Upper lobe of left lung (tissue), 4 donors: ENCODE measurements at regions not wholly inside any gene's neighbourhood (a gene's known extent, or its start where the extent isn't known, plus 50 kb on each side); places are given as distances from the start of the nearest gene placed in this dataset.

ENCODE experiments used
- POLR2A ChIP-seq, 4 donors: fragments of 450-650 bp; IDR thresholded peaks; one replicate each; pipeline ENCODE4 v1.5.1; 2016 to 2017; ENCODE audit warnings: antibody characterized with exemption in 4 of 4, mild to moderate bottlenecking in 2 of 4
- TF ChIP-seq, protein P1 (sequence below), 6 experiments: fragments of 450-650 bp in 4 of 6; fragments of 200-600 bp in 2 of 6; sonication (generic) in 2 of 6; IDR thresholded peaks; one replicate each; pipeline ENCODE4 v1.5.1; 2016 to 2019; ENCODE audit warnings: antibody characterized with exemption in 6 of 6

- TF ChIP-seq, protein P1, sequence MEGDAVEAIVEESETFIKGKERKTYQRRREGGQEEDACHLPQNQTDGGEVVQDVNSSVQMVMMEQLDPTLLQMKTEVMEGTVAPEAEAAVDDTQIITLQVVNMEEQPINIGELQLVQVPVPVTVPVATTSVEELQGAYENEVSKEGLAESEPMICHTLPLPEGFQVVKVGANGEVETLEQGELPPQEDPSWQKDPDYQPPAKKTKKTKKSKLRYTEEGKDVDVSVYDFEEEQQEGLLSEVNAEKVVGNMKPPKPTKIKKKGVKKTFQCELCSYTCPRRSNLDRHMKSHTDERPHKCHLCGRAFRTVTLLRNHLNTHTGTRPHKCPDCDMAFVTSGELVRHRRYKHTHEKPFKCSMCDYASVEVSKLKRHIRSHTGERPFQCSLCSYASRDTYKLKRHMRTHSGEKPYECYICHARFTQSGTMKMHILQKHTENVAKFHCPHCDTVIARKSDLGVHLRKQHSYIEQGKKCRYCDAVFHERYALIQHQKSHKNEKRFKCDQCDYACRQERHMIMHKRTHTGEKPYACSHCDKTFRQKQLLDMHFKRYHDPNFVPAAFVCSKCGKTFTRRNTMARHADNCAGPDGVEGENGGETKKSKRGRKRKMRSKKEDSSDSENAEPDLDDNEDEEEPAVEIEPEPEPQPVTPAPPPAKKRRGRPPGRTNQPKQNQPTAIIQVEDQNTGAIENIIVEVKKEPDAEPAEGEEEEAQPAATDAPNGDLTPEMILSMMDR (IDR thresholded peaks at IDR 0.05): no peak
- no peak for TF ChIP-seq POLR2A (IDR thresholded peaks at IDR 0.05)
Observed at GRCh38 chr7:113491305-113491704, 373.0 kb upstream of the SMIM30 start.
